Tibial artery (tissue), 4 donors: ENCODE measurements at regions not wholly inside any gene's neighbourhood (a gene's known extent, or its start where the extent isn't known, plus 50 kb on each side); places are given as distances from the start of the nearest gene placed in this dataset.
"Not testable (repeated sequence)": the region's sequence is repeated elsewhere in the genome, so short reads cannot be mapped to it uniquely, and the experiment has no call there.

ENCODE experiments used
- DNase-seq, 2 donors: peaks; one replicate each; pipeline ENCODE4 v3.0.0-alpha.2; 2019
- H3K27ac ChIP-seq, 2 donors: fragments of 200-600 bp; sonication (generic) in 1 of 2; 1 replicate in 1 of 2; 2 replicates in 1 of 2; pipeline ENCODE4 v1.5.1; 2018 to 2019; ENCODE audit warnings: mild to moderate bottlenecking in 1 of 2
- H3K27me3 ChIP-seq, 2 donors: fragments of 200-600 bp; sonication (generic) in 1 of 2; one replicate each; pipeline versions ENCODE4 v1.5.1 to v1.6.0; 2016 to 2019
- H3K36me3 ChIP-seq, 3 donors: fragments of 200-600 bp; sonication (generic) in 2 of 3; one replicate each; pipeline ENCODE4 v1.5.1; 2016 to 2019; ENCODE audit warnings: mild to moderate bottlenecking in 2 of 3
- H3K4me1 ChIP-seq, 4 donors: fragments of 200-600 bp; sonication (generic) in 2 of 4; 1 replicate in 3 of 4; 2 replicates in 1 of 4; pipeline ENCODE4 v1.5.1; 2016 to 2019
- H3K4me3 ChIP-seq, 2 donors: fragments of 200-600 bp; sonication (generic) in 1 of 2; 1 replicate in 1 of 2; 2 replicates in 1 of 2; pipeline ENCODE4 v1.5.1; 2018 to 2019; ENCODE audit warnings: mild to moderate bottlenecking in 2 of 2
- H3K9me3 ChIP-seq, 3 donors: fragments of 200-600 bp; sonication (generic) in 1 of 3; one replicate each; pipeline ENCODE4 v1.5.1; 2016 to 2019
- CTCF ChIP-seq, 2 experiments: fragments of 200-600 bp in 1 of 2; fragments of 450-650 bp in 1 of 2; IDR thresholded peaks; one replicate each; pipeline ENCODE4 v1.5.1; 2017 to 2019; ENCODE audit warnings: antibody characterized with exemption in 2 of 2, mild to moderate bottlenecking in 1 of 2, moderate library complexity in 1 of 2
- intact Hi-C: fragments of 100-400 bp; cut with DNase I; formaldehyde crosslinking; loops from one replicate; pipeline ENCODE4 v1.15.0; 2023; ENCODE audit warnings: low total_unique reads

DNA sequence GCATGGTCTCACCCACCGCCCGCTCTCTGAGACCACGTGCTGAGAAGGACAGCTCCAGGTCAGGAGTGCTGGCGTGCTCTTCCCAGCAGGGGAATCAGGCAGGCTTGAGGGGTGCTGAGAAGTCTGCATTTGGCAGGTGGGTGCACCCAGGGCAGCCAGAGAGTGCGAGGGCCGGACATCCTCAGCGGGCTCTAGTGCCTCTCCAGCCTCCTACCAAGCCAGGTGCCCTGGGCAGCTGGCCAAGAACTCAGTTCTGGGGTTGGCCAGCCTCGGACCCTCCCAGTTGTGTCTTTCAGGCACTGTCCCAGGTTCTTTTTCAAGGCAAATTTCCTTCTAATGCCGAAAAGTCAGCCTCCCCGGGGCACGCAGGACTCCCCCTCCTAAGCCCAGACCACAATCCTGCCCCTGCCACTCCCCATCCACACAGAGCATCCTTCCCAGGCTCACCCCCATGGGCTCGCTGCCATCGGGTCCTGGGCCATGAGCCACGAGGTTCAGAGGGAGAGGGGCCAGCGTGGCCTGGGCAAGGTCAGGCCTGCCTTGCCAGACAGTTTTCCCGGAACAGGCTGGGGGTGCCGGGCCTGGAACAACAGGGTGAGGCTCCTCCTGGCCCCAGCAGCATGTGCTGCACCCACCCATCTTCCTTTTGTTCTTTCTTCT, 52.2 kb upstream of the GPC1 start:
- peaks cover 0 to 9% (median 0%) of the 10 kb centered on the region in 3 donors for H3K9me3 ChIP-seq
- H3K4me1 ChIP-seq: peaks cover 0 to 15% (median 10%) of the 10 kb centered on the region in 4 donors
- no peak overlapping the region for H3K4me3 ChIP-seq
- no peak for TF ChIP-seq CTCF (IDR thresholded peaks at IDR 0.05)
- no peak overlapping the region for H3K27ac ChIP-seq
- no peaks in the 10 kb centered on the region for H3K36me3 ChIP-seq
- intact Hi-C loops: no loop called here
- no peaks in the 10 kb centered on the region for H3K27me3 ChIP-seq
- no peak for DNase-seq

DNA sequence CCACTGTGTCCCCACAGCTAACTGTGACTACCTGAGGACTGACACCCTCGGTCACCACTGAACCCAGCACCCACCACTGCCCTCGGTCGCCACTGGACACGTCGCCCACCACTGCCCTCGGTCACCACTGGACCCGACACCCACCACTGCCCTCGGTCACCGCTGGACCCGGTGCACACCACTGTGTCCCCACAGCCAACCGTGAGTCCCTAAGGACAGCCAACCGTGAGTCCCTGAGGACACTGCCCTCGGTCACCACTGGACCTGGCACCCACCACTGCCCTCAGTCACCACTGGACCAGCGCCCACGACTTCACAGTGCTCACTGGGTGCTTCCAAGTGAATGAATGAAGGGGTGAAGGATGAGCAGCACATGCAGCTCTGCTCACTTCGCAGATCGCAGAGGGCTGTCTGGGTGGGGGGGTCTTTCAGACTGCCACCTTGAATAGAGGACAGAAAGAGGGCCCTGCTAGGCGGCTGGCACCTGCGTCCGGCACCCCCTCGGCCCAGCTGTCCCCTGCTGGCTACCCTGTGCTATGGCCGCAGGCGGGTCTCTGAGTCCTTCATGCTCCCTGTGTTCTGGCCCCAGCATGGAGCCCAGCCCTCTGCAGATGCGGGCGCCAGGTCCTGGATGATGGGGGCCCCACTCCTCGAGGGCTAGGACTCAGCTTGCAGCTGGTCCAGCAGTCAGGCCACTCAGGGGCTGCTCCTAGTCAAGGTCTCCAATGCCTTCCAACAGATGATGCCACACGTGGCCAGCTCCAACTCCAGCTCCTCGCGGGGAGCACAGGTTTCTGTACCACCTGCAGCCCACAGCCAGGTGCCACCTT, 51.4 kb upstream of the GPC1 start:
- Histone ChIP-seq H3K27me3 (no peaks in the 10 kb centered on the region), H3K4me1 (peaks cover 0 to 15% (median 10%) of the 10 kb centered on the region in 4 donors), H3K4me3 (no peak overlapping the region), H3K36me3 (no peaks in the 10 kb centered on the region), H3K9me3 (peaks cover 0 to 9% (median 0%) of the 10 kb centered on the region in 3 donors), H3K27ac (no peak overlapping the region)
- intact Hi-C loops: no loop called here
- DNase-seq: peak in 1 of 2 donors; percentile 57
- TF ChIP-seq CTCF (IDR thresholded peaks at IDR 0.05): no peak

GRCh38 chr2:240384711-240385450, 50.6 kb upstream of the GPC1 start:
- peaks cover 0 to 15% (median 10%) of the 10 kb centered on the region in 4 donors for H3K4me1 ChIP-seq
- H3K9me3 ChIP-seq: peaks cover 0 to 6% (median 0%) of the 10 kb centered on the region in 3 donors
- H3K27me3 ChIP-seq: no peaks in the 10 kb centered on the region
- H3K27ac ChIP-seq: no peak overlapping the region
- peak in 1 of 2 donors; percentile 59 for DNase-seq
- no peaks in the 10 kb centered on the region for H3K36me3 ChIP-seq
- no peak for TF ChIP-seq CTCF (IDR thresholded peaks at IDR 0.05)
- intact Hi-C loops: loop anchor here (5.0 kb wide), 1 partner anchor 47 kb away; no protein-coding TSS in a partner anchor
- H3K4me3 ChIP-seq: no peak overlapping the region

DNA sequence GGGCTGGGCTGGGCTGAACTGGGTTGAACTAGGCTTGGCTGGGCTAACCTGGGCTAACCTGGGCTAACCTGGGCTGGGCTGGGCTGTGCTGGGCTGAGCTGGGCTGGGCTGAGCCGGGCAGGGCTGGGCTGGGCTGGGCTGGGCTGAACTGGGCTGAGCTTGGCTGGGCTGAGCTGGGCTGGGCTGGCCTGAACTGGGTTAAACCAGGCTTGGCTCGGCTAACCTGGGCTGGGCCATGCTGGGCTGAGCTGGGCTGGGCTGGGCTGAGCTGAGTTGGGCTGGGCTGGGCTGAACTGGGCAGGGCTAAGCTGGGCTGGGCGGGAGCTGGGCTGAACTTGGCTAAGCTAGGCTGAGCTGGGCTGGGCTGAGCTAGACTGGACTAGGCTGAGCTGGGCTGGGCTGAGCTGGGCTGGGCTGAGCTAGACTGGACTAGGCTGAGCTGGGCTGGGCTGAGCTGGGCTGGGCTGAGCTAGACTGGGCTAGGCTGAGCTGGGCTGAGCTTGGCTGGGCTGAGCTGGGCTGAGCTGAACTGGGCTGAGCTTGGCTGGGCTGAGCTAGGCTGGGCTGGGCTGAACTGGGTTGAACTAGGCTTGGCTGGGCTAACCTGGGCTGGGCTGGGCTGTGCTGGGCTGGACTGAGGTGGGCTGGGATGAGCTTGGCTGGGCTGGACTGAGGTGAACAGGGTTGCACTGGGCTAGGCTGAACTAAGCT, 49.9 kb upstream of the GPC1 start:
- H3K36me3 ChIP-seq, H3K4me3 ChIP-seq, H3K27ac ChIP-seq, H3K9me3 ChIP-seq, H3K27me3 ChIP-seq: not testable (repeated sequence)
- intact Hi-C loops: loop anchor here (5.0 kb wide), 1 partner anchor 47 kb away; no protein-coding TSS in a partner anchor
- peak in 1 of 2 donors; percentile 62 for DNase-seq
- H3K4me1 ChIP-seq: peaks cover 0 to 15% (median 10%) of the 10 kb centered on the region in 4 donors
